Adrenal gland (tissue), 5 donors: ENCODE measurements at regions not wholly inside any gene's neighbourhood (a gene's known extent, or its start where the extent isn't known, plus 50 kb on each side); places are given as distances from the start of the nearest gene placed in this dataset.

ENCODE experiments used
- CTCF ChIP-seq, 6 experiments: fragments of 450-650 bp in 4 of 6; fragments of 200-600 bp in 2 of 6; sonication (generic) in 1 of 6; IDR thresholded peaks; 1 replicate in 5 of 6; 2 replicates in 1 of 6; pipeline versions ENCODE4 v1.5.1 to v1.8.0; 2016 to 2021; ENCODE audit warnings: antibody characterized with exemption in 6 of 6, mild to moderate bottlenecking in 2 of 6, moderate library complexity in 1 of 6
- POLR2A ChIP-seq, 2 donors: fragments of 450-650 bp; IDR thresholded peaks; one replicate each; pipeline ENCODE4 v1.6.1; 2017; ENCODE audit warnings: antibody characterized with exemption in 2 of 2, mild to moderate bottlenecking in 2 of 2, moderate library complexity in 1 of 2
- donor health status: DM: no; HTN: no; CAD: no.

- TF ChIP-seq POLR2A (IDR thresholded peaks at IDR 0.05) (no peak), CTCF (IDR thresholded peaks at IDR 0.05) (no peak)
Observed at GRCh38 chr3:124562769-124563168, 167.5 kb upstream of the UMPS start.
